HTR-8/SVneo (cell line): ENCODE measurements at regions not wholly inside any gene's neighbourhood (a gene's known extent, or its start where the extent isn't known, plus 50 kb on each side); places are given as distances from the start of the nearest gene placed in this dataset.

ENCODE experiments used
- DNase-seq: peaks from one replicate; pipeline ENCODE4 v3.0.0; 2011; ENCODE audit warnings: low spot score, mixed read lengths; ENCODE audit not compliant: insufficient read length
- FAIRE-seq: peaks from 2 replicates; lab custom pipeline; 2011; peaks lifted over from hg19 to GRCh38; lab: Jason Lieb, UNC

GRCh38 chr17:73749928-73750605, 105.8 kb upstream of the SDK2 start:
- FAIRE-seq (no peak), DNase-seq (no peak)

GRCh38 chr17:73750975-73751374, 106.7 kb upstream of the SDK2 start:
- FAIRE-seq (no peak), DNase-seq (no peak)

GRCh38 chr17:73753751-73754496, 109.7 kb upstream of the SDK2 start:
- FAIRE-seq (no peak), DNase-seq (no peak)

- FAIRE-seq, result no peak
- DNase-seq, result no peak
Observed at GRCh38 chr17:73754886-73755400, 110.7 kb upstream of the SDK2 start.

- FAIRE-seq (no peak), DNase-seq (no peak)
Observed at GRCh38 chr17:73757420-73757819, 113.2 kb upstream of the SDK2 start.

- FAIRE-seq (no peak), DNase-seq (no peak)
Observed at GRCh38 chr17:73758245-73758644, 114.0 kb upstream of the SDK2 start.

GRCh38 chr17:73759324-73759723, 115.1 kb upstream of the SDK2 start:
- DNase-seq (no peak), FAIRE-seq (no peak)

- no peak for FAIRE-seq
- DNase-seq, result no peak
Observed at GRCh38 chr17:73759734-73760438, 115.6 kb upstream of the SDK2 start.

- DNase-seq (no peak), FAIRE-seq (no peak)
Observed at GRCh38 chr17:73760439-73760758, 116.2 kb upstream of the SDK2 start.

GRCh38 chr17:73765824-73766563, 121.7 kb upstream of the SDK2 start:
- DNase-seq (no peak), FAIRE-seq (no peak)

- no peak for FAIRE-seq
- no peak for DNase-seq
Observed at GRCh38 chr17:73767696-73768095, 123.5 kb upstream of the SDK2 start.

GRCh38 chr17:73768691-73769090, 124.4 kb upstream of the SDK2 start:
- no peak for FAIRE-seq
- no peak for DNase-seq

GRCh38 chr17:73769479-73769878, 125.2 kb upstream of the SDK2 start:
- FAIRE-seq (no peak), DNase-seq (no peak)

- FAIRE-seq, result peak; percentile 4
- DNase-seq, result peak; percentile 30
Observed at GRCh38 chr17:73770115-73770848, 126.0 kb upstream of the SDK2 start.

- FAIRE-seq (peak; percentile 60), DNase-seq (no peak)
Observed at GRCh38 chr17:73770849-73771229, 126.6 kb upstream of the SDK2 start.

GRCh38 chr17:73772107-73772705, 128.0 kb upstream of the SDK2 start:
- no peak for DNase-seq
- no peak for FAIRE-seq

GRCh38 chr17:73773702-73774101, 129.5 kb upstream of the SDK2 start:
- no peak for DNase-seq
- no peak for FAIRE-seq

- DNase-seq (no peak), FAIRE-seq (no peak)
Observed at GRCh38 chr17:73774852-73775251, 130.6 kb upstream of the SDK2 start.

GRCh38 chr17:73776351-73777130, 132.3 kb upstream of the SDK2 start:
- FAIRE-seq (no peak), DNase-seq (no peak)
